NCI-H2029 treated with DMSO at 0.1 percent for 48 hours (cell line): ENCODE measurements at regions not wholly inside any gene's neighbourhood (a gene's known extent, or its start where the extent isn't known, plus 50 kb on each side); places are given as distances from the start of the nearest gene placed in this dataset.
A peak's percentile ranks its signal among the peaks of the same experiment; 100 is the strongest.
"Not testable (repeated sequence)": the region's sequence is repeated elsewhere in the genome, so short reads cannot be mapped to it uniquely, and the experiment has no call there.

Experiments used
- DNase-seq: peaks from one replicate; lab custom pipeline; 2025; lab: John Stamatoyannopoulos, UW

DNA sequence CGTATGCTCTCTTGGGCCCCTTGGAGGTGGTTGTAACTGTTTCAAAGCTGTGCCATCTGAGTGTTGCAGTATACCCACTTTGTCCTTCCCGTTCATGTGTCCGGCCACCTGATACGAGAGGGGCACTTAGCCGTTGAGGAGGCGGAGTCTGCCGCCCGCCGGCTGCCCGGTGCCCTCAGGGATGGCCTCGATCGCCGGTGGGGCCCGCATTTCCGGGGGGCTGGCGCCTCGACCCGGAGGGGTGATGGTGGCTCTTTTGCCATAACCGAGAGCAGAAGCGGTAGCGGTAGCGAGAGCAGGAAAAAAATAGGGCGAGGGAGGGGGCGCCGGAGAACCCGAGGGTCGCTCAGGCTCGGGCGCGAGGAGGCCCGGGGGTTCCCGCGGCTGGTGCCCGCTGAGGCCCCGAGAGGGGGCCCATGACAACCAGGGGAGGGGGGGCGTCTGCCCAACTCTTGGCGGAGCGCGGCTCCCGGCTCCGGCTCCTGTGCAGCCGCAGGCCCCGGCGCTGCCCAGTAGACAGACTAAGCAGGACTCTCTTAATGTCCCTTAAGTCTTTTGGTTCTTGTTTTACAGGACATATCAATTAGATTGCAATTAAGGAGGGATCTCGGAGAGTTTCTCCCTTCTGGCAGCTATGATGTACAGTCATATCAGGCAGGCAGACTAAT lies 342.7 kb upstream of the SGCG start:
- no peak for DNase-seq

- no peak for DNase-seq
Observed at GRCh38 chr13:22839603-22840530, 340.9 kb upstream of the SGCG start.

- no peak for DNase-seq
Observed at GRCh38 chr13:22846551-22846950, 334.2 kb upstream of the SGCG start.

- no peak for DNase-seq
Observed at GRCh38 chr13:22848539-22849052, 332.2 kb upstream of the SGCG start.

- DNase-seq, result no peak
Observed at GRCh38 chr13:22855926-22856325, 324.9 kb upstream of the SGCG start.

- DNase-seq, result not testable (repeated sequence)
Observed at GRCh38 chr13:22858980-22859379, 321.8 kb upstream of the SGCG start.

GRCh38 chr13:22859411-22859810 lies 321.4 kb upstream of the SGCG start:
- DNase-seq, result not testable (repeated sequence)

- no peak for DNase-seq
Observed at GRCh38 chr13:22861958-22862466, 318.8 kb upstream of the SGCG start.

DNA sequence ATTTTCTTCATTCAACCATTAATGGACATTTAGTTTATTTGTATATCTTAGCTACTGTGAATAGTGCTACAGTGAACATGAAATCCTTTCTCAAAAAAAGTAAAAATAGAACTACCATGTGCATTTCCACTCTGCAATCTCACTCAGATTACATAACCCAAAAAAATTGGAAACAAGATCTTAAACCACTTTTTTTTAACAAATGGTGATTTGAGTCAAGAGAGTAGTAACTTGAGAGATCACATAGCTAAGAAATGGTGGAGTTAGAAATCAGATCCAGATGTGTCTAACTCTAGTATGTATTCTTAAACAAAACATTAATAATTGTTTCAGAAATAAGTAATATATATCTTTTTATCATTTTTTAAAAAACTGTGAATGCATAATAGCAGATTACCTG lies 318.3 kb upstream of the SGCG start:
- no peak for DNase-seq

DNA sequence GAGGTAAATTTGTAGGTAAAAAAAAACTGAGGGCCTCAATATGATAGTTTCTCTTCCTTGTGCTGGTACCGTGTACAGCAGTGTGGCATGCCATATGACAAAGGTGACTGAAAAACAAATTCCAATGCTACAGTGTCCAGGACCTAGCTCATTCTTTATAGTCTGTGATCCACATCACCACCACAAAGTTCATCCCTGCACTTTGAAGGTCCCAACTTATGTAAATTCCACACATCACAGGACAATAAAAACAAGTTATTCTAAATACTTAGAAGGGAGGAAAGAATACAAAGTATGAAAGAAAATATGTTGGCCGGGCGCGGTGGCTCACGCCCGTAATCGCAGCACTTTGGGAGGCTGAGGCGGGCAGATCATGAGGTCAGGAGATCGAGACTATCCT lies 314.6 kb upstream of the SGCG start:
- no peak for DNase-seq

GRCh38 chr13:22871231-22871630 lies 309.5 kb upstream of the SGCG start:
- no peak for DNase-seq

DNA sequence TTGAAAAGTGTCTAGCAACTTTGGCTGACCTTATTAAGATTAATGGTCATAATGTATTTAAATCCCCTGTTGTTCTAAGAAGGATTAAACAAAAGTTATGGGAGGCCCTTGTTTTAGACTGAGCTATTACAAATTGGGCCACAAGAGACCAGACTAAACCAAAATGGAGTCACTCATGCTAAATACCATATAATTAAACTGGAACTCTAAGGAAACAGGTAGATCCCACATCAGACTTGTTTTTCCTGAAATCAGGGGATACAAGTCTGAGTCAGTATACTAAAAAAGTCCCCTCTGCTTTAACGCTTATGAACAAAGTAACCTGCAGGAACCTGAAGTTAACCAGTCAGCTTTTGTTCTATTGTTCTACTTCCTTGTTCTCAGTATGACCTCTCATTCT lies 305.9 kb upstream of the SGCG start:
- DNase-seq, result no peak

DNA sequence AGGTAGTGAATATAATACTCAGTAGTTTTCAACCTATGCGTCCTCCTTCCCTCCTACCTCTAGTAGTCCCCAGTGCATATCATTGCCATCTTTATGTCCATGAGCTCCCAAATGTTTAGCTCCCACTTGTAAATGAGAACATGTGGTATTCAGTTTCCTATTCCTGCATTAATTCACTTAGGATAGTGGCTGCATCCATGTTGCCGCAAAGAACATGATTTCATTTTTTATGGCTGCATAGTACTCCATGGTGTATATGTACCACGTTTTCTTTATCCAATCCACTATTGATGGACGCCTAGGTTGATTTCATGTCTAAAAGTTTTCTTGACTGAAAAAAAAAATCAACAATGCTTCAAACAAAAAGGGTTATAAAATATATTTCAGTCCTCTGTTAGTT lies 303.4 kb upstream of the SGCG start:
- DNase-seq, result no peak

DNA sequence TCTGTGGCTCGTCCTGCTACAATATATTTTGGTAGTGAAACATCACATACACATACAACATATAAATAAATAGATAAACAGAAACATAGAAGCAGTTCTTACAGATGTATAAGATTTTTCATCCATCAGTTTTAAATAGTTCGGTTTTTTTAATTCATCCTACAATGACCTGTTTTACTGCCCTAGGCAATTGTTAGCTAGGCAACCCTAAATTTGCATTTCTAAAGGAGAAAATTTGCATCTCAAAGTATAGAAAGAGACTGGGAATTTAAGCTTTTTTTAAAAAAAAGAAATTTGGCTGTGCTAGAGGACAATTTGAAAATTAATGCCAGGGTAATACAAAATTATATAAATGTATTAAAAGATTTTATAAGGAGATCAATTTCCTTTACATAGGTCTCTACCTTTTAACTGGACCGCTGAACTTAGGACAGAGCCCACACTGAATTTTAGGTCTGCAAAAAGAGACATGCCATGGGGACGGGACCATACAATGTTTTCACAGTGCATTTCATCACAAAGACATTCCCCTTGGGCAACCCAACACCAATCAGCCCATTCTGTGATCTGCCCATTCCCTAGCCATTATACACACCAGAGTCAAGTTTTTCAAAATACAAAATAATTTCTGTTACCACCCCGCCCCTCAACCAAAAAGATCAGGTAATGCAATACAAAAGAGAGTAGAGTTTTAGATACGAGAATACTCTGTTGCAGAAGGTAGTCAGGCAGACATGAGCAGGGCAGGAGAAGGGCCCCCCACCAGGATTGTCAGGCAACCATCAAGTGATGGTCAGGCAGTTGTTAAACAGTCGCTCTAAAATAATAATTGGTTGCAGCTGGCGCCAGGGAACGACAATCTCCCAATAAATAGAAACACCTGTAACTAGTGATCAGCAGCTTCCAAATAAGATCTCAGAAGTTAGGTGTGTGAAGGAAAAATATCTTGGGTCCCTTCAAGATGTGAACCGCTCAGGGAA lies 299.7 kb upstream of the SGCG start:
- DNase-seq, result no peak

DNA sequence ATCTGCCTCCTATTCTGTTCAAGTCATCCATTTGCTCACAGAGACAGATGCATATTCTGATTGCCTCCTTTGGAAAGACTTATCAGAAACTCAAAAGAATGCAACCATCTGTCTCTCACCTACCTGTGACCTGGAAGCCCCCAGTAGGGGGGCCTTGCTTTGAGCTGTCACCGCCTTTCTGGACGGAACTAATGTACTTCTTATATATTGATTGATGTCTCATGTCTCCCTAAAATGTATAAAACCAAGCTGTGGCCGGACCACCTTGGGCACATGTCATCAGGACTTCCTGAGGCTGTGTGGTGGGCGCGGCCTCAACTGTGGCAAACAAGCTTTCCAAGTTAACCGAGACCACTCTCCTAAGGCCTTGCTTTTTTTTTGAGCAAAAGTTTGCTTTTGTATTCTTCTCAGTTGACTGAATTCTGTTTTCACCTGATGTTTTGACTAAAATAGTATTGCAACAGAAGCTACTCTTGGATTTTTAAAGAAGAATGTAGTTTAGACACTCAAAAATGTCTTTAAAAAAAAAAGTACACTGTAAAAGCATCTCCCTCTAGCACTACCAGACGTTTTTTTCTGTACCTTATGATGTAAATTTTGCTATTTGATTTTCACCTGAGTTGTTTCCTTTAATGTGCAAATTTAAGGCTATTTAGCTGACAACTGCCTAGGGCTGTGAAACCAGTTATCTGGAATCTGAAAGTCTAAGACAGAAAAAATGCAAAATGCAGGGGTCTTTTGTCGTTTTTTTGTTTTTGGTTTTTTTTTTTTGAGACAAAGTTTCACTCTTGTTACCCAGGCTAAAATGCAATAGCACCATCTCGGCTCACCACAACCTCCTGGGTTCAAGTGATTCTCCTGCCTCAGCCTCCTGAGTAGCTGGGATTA lies 298.8 kb upstream of the SGCG start:
- DNase-seq, result not testable (repeated sequence)

DNA sequence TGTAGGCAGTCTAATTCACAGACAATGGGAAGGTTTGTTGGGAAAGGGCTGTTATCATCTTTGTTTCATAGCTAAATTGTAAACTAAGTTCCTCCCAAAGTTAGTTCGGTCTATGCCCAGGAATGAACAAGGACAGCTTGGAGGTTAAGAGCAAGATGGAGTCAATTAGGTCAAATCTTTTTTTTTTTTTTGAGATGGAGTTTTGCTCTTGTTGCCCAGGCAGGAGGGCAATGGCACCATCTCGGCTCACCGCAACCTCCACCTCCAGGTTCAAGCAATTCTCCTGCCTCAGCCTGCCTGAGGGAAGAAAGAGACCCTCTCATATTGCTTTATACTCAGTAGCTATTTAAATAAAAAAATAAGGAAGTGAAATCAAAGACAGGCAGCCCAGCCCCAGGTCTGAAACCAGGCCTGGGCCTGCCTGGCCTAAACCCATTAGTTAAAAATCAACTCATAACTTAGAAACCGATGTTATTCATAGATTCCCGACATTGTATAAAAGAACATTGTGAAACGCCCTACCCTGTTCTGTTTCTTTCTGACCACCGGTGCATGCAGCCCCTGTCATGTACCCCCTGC lies 297.4 kb upstream of the SGCG start:
- DNase-seq, result no peak

DNA sequence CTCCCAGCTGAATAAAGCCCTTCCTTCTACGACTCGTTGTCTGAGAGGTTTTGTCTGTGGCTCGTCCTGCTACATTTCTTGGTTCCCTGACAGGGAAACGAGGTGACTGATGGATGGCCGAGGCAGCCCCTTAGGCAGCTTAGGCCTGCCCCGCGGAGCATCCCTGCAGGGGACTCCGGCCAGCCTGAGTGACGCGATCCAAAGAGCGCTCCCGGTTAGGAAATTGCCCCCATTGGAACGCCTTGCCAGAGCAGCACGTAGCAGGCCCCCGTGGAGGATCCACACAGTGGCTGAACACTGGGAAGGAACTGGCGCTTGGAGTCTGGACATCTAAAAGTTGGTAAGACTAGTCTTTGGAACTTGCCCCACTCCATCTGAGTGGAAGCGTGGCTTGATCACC lies 296.8 kb upstream of the SGCG start:
- no peak for DNase-seq

DNA sequence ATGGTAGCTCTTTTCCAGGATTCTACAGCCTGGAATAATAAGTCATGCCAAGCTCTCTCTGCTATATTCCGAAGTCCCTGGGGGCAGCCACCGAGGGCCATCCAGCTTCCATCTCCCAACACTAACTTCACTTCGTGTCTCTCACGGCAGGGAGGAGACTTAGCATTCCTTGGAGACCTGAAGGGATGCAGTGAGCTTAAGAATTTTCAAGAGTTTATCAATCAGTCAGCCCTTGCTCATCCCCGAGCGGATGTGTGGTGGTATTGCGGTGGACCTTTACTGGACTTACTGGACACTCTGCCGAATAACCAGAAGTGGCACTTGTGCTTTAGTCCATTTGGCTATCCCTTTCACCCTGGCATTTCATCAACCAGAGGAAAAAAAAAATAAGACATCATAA lies 294.7 kb upstream of the SGCG start:
- not testable (repeated sequence) for DNase-seq

GRCh38 chr13:22889376-22889775 lies 291.4 kb upstream of the SGCG start:
- not testable (repeated sequence) for DNase-seq

GRCh38 chr13:22893204-22893603 lies 287.6 kb upstream of the SGCG start:
- peak; percentile 3 for DNase-seq
